ENCODE measurements at regions not wholly inside any gene's neighbourhood (a gene's known extent, or its start where the extent isn't known, plus 50 kb on each side); places are given as distances from the start of the nearest gene placed in this dataset.
A peak's percentile ranks its signal among the peaks of the same experiment; 100 is the strongest.
"Not testable (repeated sequence)": the region's sequence is repeated elsewhere in the genome, so short reads cannot be mapped to it uniquely, and the experiment has no call there.

DNA sequence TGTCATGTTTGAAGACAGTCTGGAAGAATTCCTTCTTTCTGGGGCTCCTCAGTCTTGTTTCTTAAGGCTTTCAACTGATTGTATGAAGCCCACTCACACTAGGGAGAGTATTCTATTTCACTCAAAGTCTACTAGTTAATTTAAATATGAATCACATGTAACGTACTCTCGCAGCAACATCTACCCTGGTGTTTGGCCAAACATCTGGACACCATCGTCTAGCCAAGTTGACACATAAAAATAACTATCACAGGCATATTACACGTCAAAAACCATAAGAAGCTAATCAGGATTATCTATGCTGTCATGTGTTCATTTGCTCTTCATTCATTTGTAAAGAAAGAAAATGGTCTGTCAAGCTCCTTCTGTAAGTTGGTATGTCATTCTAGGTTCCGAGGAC, 787.4 kb downstream of the KCNJ2 start:
- no peak for DNase-seq

DNA sequence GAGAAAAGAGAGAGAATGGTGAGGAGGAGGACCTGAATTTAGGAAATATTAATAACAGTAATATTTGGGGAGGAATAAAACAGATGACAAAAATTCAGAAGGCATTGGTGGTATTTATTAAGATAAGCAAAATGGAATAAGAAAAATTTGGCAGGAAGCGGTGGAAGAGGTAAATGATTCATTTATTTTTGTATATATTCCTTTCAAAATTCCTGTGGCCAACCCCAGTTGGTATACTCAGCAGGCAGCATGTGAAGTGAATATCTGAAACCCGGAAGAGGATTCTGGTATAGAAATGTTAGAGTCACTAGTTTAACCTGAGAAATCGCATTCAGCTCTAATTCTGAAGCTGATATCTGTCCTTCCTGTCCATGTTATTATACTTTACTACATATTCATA, 792.0 kb downstream of the KCNJ2 start:
- peak; percentile 42 for DNase-seq

GRCh38 chr17:70968302-70968701, 799.0 kb downstream of the KCNJ2 start:
- DNase-seq, result peak; percentile 34

- DNase-seq, result no peak
These were observed 800.2 kb downstream of the KCNJ2 start for GRCh38 chr17:70969521-70970034.

- no peak for DNase-seq
These were observed 807.1 kb downstream of the KCNJ2 start for GRCh38 chr17:70976447-70976846.

GRCh38 chr17:70984873-70985272, 815.5 kb downstream of the KCNJ2 start:
- DNase-seq, result no peak

DNA sequence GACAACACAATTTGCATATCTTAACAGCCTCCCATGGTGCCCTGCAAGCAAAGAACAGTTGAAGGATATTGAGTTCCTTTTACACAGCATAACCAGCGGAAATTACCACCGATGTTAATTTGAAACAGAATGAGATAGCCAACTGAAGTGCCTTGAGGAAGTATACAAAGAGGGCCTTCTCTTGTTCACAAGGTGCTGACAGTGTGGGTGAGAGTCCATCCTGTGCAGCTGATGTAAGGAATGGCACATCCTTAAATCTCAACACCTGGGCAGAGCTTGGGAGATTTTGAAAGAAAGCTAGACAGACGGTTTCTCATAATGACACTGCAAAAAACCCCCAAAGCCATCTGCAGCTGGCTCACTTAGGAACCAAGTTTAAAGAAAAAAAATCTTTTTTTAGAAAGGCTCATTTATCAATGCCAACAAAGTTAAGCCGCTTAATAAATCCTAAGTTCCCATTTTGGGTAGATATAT, 818.6 kb downstream of the KCNJ2 start:
- no peak for DNase-seq

DNA sequence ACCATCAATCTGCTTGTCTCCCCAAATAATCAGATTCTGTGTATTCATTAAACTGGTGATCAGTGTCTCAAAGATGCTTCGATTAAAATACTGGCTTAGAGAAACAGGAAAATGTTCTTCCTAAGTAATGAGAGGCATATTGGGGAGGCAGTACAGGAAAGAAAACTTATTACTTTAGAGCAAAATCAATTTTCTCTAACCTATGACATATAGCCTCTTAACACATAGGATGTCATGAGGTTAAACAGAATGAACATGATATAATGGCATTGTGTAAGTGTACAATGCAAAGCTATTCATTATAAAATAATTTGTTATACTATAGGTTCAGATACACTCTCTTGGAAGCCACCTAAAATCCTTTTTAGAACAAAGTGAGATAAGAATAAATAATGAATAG, 819.3 kb downstream of the KCNJ2 start:
- no peak for DNase-seq

GRCh38 chr17:70989280-70989679, 819.9 kb downstream of the KCNJ2 start:
- no peak for DNase-seq

DNA sequence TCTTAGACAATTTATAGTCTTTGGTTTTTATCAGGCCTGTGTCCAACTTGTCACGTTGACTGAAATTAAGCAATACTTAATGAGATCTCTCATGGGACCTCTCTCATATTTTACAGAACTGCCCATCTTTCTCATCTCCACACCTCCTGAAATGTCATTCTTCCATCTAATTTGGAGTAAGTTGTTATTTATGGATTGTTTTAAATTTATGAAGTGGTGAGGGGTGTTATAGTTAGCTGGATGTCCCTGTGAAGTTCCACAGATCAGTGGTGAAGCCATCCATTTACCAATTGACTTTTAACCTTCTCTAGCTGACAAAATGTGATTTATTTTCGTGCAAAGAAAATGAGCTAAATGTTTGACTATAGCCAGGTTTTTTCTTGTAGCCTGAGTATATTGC, 824.9 kb downstream of the KCNJ2 start:
- DNase-seq, result no peak

DNA sequence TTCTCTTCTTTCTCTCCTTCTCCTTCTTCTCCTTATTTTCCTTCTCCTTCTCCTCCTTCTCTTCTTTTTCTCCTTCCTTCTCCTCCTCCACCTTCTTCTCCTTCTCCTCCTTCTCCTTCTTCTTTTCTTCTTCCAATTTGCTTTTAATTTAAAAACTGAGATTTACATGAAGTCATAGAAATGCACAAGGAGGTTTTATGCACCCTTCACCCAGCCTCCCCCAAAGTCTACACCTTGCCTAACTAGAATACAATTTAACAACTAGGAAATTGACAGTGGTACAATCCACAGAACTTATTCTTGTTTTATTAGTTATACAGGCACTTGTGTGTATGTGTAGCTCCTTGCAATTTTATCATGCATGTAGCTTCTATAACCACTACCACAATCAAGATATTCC, 826.7 kb downstream of the KCNJ2 start:
- no peak for DNase-seq

DNA sequence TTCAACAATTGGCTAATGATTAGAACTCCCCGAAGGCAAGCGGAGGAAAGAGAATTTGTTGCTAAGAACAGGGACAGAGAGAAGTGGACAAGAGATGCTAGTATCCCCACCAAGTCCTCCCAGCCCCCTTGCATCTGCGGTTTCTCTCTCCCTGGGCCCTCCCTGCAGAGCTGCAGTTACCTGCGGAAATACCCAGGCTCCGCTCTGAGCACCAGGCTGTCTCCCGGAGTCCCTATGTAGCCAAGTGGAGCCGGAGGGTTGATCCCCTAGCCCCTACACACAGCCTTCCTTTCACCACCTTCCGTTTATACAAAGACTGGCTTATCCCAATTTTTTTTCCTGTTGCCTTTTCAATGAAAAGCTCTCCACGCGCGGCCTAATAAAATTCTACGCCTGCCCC, 834.4 kb downstream of the KCNJ2 start:
- DNase-seq, result no peak

GRCh38 chr17:71004413-71004812, 835.1 kb downstream of the KCNJ2 start:
- no peak for DNase-seq

DNA sequence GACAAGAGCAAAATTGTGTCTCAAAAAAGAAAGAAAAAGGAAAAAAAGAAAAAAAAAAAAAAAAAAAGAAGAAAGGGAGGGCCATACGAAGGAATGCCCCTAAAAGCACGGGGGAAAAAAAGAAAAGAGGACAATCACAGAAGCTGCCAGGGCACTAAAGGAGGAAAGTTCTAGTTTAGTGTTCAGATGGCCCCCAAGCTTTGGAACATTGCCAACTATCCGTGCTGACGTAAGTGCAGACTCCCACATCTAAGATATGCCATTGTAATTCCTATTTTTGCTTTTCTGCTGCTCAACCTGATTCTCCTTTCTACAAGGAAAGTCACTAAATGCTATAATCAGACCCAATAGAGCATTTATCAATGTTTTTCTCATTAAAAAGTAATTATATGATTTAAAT, 842.1 kb downstream of the KCNJ2 start:
- DNase-seq, result no peak

DNA sequence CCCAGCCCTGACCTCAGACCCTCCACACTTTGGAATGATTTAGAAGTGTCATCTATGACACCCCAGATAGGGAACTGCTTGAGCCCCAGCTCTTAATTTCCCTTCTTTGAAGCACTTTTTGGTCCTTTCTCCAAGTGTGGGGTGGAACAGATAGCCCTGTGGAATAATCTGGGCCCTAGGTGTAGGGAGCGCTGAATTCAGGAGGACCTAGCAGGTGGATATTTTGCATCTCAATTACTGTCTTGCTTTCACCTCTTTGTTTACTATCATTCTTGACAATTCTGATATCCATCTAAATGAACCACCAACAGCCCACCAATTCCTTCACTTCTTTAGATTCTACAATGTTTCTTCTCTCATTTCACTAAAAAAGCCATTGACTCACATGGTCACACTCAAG, 850.4 kb downstream of the KCNJ2 start:
- no peak for DNase-seq

- DNase-seq, result no peak
These were observed 853.4 kb downstream of the KCNJ2 start for GRCh38 chr17:71022758-71023157.

GRCh38 chr17:71023249-71024030, 854.1 kb downstream of the KCNJ2 start:
- peak; percentile 2 for DNase-seq

DNA sequence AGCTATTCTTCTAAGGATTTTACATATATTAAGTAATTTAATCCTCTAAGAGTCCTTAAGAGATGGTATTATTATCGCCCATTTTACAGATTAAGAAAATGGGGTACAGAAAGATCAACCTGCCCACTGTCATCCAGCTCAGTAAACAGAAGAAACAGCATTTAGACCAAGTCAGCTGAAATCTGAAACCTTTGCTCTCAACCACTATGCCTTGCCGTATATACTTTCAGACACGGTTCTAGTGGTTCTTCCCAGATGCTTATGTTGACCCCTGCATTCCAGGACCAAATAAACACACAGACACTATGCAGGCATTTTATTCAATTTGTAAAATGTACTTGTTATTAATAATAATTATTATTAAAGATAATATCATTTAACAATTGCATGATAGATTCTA, 854.8 kb downstream of the KCNJ2 start:
- no peak for DNase-seq

GRCh38 chr17:71024969-71025368, 855.6 kb downstream of the KCNJ2 start:
- no peak for DNase-seq

DNA sequence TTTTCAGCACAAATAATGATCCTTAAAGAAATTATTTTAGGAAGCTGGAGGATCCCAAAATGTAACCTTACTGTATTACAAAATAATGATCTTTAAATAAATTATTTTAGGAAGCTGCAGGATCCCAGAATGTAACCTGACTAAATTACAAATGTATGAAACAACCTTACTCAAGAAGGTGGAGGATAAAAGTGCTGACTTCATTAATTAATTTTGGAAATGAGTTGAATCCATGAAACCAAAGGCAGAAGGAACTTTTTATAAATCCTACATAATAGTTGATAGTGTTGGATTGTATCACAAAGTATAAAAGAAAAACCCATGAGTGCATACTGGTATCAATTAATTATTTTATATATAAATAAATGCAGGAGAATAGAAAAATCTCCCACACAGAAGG, 859.9 kb downstream of the KCNJ2 start:
- DNase-seq, result no peak

- DNase-seq, result not testable (repeated sequence)
These were observed 862.0 kb downstream of the KCNJ2 start for GRCh38 chr17:71031286-71031685.

DNA sequence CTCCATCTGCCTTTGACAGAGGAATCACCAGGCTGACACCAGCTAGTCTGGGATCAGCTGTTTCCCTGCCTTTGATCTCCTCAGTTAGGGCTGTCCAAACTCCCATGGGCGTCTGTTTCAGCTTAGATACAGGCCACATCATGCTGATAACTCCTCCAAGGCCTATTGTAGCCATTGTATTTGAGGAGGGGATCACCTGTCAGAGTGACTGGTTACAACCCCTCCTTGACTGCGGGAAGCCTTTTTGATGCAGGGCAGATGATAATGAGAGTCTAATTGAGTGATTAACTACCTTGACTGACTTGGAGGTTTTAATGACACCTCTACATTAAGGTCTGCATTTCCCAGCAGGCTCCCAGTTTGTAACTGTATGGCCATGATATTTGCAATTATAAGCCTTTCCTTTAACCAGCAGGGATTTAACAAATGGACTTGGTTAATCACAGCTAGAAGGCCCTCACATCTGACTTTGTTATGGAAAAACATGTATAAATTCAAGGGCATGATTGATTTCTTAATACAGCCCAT, 863.5 kb downstream of the KCNJ2 start:
- no peak for DNase-seq

DNA sequence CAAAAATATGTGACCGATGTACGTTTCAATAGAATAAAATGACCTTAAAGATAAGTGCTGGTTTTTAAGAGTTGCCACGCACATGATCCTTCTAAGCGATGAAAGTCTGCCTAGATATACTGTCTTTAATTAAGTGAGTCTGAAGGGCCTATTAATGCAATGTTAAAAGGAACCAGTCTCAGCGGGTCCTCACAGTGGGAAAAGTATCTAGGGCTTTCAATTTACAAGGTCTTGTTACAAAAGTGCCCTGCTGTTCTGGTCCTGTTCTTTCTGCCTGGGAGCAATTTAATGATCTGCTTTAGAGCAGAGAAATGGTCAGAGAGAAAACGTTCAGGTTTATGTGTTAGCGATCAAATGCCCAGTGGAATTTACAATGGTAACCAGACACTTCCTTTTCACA, 864.0 kb downstream of the KCNJ2 start:
- no peak for DNase-seq

GRCh38 chr17:71035226-71035625, 865.9 kb downstream of the KCNJ2 start:
- no peak for DNase-seq

GRCh38 chr17:71037386-71037785, 868.1 kb downstream of the KCNJ2 start:
- no peak for DNase-seq

Data from EL (cell line).